CD4-positive, alpha-beta T cell treated with Interleukin-6 for 4 hours (primary cell): ENCODE measurements at regions not wholly inside any gene's neighbourhood (a gene's known extent, or its start where the extent isn't known, plus 50 kb on each side); places are given as distances from the start of the nearest gene placed in this dataset.

ENCODE experiments used
- DNase-seq: peaks from one replicate; pipeline ENCODE4 v3.0.0-alpha.2; 2020; ENCODE audit warnings: mixed read lengths

DNA sequence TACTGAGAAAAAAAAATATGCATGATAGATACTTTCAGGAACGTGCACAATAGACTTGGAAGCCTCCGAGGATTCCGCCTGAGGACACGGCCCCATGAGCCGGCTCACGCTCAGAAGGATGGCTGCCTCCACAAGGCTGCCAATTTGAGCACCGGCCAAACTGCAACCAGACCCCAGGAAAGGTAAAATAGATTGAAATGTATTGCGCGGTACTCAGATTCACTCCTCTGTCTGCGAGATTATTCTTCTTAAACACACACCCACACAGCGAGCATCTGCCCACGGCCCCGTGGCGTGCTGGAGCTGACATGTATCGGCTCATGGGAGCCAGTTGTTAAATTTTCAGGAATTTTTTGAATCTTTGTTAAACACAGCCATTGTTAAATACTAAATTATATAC lies 653.2 kb upstream of the MKI67 start:
- no peak for DNase-seq

DNA sequence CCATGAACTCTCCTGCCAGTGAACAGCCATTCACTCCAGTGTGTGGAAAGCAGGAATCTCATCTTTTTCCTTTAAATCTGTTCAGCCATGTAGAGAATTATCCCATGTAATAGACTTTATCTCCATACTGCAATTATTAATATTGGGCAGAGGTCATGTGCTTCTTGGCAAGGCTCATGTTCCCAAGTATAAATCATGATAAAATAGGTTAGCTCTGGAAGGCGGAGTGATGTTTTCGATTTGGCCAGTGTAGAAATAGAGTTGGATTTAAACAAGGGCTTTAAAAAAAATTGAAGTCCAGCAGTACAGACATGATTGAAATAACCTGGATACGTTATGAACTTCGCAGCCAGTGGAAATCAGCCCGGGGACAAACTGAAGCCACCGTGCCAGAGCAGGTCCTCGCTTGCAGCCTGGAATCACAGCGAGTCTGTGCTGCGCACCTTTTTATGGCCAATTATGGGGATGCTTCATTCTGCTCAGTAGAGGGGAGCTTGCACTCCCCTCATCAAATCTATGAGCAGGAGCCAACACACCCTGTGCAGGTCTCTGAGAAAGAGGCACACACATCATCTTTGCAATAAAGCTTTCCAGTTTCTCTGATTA lies 654.0 kb upstream of the MKI67 start:
- DNase-seq = no peak

DNA sequence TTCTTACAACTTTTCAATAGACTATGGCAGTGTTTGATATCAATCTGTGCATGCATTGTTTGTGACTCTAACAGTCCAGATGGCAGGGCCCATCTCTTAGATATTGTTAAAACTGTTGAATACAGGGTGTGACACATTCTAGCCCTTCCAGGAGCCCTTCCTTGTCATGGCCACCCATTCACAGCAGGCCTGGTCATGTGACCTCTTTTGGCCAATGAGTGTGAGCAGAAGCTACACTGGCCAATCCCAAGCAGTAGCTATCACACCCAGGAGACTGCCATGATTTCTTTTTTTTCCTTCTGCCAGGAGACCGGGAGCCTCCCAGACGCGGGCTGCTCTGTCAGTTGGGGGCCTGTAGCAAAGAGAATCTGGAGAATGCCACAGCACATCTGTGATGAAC lies 655.4 kb upstream of the MKI67 start:
- DNase-seq = no peak

DNA sequence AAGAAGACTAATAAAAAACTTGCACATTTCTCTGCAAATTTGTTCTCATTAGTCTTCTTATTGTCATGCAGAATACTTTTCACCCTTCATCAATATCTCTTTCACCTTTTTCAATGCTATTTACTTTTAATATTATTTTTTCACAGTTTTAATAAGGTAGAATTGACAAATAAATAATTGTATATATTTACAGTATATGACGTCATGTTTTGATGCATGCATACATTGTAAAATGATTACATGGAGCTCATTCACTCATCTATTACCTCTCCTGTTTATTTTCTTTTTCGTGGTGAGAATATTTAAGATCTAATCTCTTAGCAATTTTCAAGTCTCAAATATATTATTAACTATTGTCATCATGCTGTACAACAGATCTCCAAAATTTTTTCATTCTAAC lies 658.2 kb upstream of the MKI67 start:
- no peak for DNase-seq

DNA sequence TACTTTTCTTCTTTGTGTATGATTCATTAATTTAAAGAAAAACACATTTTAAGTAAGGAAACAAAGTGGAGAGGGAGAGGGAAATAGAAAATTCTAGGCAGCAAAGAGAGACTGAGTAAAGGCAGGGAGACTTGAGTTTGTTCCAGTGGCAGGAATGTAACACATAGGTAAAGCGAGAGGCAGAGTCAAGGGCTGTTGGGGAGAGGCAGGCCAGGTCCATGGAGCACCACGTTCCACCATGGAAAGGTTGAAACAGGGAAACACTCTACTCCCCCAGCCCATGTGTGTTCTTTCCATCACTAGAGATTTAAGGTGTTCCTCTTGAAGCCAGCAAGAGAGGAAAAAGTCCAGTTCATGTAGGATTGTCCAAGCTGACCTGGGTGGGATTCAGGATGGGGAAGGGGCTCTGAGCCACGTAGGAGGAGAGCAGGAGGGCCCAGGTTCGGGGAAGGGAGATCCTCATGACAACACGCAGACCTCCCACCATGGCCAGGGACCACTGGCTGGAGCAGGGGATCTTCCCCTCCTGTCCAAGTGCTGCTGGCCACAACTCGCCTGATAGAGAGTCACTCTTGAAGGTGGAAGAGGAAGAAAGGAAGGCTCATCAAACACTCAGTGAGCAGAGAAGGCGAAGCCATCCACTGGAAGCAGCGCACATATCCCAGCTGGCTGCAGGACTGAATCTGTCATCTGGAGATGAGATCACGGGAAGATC lies 666.4 kb upstream of the MKI67 start:
- DNase-seq = no peak

DNA sequence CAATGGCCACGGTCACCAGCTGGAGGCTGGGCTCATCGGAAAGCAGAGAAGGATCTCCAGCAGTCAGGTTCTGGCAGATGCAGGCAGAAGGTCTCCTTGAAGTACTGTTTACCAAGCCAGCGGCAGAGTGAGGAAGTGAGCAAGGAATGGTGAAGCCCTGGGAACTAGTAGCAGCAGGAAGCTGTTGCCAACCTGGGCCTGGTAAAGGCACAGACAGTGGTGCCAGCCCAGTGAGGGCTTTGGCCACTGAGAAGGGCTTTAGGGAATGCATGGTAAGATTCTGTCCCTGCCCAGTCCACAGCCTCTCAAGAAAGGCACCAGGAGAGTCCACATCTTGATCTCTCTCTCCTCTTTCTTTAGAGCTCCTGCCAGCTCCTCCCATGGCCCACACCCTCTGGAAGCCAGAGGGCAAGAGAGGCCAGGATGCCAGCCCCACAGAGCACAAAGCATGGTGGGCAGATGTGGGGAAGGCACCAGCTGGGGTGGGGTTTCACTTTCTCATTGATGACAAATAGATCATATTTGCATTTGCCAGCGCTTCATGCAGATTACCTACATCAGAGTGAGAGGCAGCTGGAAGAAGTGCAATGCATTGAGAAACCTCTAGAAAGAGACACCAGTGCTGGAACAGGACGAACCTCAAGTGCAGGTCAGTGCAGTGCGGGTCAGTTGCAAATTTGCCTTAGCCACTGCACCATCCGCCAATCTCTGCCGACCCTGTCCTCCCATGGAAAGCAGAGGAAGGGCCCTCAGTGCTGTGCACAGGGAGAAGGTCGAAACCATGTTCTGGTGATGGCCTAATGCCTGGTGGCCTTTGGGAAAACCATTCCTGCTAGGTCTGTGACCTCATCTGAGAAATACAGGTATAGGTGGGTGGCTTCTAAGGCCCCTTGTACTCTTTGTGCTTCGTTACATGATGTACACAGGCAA lies 667.8 kb upstream of the MKI67 start:
- DNase-seq = no peak

DNA sequence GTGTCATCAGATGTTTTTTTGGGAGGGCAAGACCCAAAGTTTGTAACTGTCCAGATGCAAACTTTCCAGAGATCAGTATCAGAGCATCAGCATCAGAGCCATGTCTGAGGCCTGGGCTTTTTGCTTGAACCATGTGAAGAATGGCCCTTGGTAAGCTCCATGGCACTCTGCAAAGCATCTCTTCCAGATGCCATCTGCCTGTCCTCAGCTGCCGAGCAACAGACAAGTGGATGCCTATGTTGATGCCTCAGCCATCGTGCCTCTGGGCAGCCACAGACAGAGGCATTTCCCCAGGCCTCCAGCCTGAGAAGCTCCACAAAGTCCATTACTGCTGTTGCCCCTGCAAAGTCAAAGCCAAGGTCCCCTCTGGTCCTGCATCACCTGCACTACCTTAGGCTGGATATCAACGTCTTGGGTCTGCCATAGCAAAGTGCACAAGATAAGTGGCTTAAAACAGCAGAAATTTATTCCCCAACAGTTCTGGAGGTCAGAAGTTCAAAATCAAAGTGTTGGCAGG lies 670.2 kb upstream of the MKI67 start:
- no peak for DNase-seq

DNA sequence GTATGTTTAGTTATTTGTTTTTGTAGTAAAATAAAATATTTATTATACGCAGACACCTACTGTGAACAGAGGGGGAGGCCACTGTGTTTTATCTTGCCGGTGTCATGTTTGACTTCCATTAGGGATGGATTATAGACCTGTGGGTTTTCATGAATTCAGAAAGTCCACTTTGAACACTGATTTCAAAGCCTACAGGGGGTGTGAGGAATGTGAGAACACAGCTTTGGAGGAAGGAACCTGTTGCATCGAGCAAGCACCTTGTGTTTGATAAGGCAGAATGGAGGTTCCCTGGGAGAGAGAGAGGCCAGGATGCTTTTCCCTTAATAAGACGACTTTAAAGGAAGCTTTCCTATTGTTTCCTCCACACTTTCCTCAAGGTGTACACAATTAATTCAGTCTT lies 665.0 kb upstream of the MGMT start:
- DNase-seq = no peak

DNA sequence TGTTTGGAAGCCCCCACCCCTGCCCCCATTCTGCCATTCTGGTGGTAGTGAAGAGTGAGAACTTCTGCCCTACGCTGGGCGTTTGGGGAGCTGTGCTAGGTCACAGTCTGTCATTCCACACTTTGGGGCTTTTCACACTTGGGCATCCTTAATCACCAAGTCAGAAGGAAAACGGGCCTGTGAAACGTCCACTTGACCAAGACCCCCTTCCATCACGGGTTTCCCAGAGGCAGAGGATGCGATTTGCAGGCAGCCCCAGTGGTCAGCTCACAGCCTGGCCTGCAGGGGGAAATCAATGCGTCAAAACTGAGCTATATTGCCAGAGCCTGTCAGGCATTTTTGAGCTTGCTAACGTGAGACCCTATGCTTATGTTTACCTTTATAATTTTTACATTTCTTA lies 663.3 kb upstream of the MGMT start:
- no peak for DNase-seq

DNA sequence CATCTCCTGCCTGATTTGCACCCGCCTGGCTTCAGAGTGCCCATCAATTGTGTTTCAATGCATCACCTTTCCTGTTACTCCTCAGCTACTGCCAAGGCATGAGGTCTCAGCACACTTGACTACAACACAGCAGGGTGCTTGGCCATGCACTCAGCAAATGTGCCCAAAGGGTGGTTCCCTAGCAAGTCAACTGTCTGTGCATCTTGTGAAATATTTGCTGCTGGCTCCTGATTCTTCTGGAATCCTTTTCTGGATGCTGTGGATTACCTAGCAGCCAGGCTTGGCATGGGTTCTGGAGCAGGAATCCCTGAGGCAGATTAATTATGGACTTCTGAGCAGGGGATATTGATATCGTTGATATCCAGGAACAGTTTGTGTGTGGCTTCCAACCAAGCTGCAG lies 662.6 kb upstream of the MGMT start:
- no peak for DNase-seq

DNA sequence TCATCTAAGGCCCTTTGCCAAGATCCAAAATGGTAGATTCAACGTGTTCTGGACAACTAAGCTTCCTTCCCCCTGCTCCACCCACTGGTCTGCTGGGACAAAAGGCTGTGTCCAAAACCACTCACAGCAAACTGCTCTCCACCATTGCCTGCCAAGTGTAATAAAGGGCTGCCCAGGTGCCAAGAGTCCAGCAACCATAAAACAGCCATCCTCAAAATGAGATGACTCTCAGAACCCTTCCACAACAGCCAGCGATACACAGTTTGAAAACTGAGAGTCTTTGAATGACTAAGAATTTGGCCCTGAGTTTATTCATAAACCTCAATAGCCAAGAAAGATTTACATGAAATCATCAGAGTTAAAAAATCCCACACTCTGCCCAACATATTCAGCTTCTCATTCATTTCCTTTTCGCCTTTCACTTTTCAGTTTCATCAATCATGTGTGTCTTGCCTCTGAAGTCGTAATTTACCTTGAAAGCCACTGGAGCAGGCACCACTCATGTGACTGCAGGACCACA lies 658.1 kb upstream of the MGMT start:
- no peak for DNase-seq

DNA sequence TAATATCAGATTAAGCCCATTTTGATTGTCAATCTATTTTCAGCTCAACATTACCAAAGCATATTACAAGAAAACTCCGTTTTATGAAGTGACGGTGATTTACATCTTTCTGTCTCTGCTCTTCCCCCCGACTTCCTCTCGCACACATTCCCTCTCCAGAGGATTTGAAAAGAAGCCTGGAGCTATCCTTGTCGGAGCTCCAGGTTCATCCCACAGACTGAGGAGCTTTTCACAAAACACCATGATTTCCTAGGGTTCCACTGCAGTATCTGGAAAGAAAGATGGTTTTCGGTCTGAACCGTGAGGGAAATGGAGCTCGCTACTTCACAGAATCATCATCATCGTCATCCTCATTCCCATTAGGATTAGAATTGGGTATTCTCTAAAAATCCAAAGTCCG lies 655.5 kb upstream of the MGMT start:
- no peak for DNase-seq

DNA sequence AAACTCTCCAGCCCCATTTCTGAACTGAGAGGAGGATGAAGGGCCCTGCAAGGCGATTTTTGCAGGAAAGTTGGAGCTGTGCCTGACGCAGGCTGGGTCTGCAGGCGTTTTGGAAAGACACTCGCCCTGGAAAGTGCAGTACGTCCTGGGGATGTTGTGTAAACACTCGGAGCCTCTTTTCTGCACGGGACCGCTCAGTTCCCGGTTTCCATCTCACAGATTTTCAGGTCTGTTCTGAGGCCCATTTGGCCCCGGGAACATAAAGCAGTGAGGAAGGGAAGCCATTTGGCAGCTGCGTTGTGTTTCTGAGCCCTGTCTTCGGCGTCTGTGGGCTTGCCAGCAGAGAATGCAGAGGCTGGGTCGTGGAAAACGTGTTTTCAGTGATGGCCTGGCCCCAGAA lies 655.0 kb upstream of the MGMT start:
- DNase-seq = no peak

DNA sequence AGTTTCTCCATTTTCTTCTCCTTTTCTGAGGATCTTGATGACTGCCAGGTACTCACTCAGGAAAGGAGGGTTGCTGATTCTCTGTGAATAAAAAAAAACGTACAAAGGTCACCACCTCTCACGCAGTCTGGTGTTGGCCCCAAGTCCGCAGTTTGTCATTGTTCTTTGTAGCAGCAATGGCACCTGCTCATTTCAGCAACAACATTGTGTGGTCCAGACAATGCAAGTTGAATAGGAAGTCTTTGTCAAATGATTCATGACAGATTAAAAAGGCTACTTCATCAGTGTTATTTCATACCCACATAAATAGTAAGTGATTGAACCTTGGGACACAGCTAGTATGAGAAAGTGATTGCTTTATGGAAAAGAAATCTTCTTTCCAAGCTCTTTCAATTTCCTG lies 653.5 kb upstream of the MGMT start:
- no peak for DNase-seq

DNA sequence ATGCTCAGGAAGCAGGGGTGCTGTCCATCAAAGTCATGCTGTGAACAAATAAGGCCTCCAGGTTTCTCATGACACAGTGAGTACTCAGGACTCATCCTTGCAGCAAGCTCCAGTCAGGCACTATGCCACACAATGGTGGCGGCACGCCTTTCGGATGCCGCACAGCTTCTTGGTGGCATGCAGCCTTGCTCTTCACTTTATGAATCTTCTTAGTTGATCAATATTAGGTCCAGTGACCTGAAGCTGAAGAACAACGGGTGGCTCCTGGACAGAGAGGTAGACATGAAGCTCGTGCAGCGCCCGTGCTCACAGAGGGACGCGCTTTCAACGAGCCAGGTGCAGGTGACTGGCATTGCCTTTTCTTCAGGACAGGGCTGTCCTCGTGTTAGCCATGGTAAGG lies 653.0 kb upstream of the MGMT start:
- no peak for DNase-seq

DNA sequence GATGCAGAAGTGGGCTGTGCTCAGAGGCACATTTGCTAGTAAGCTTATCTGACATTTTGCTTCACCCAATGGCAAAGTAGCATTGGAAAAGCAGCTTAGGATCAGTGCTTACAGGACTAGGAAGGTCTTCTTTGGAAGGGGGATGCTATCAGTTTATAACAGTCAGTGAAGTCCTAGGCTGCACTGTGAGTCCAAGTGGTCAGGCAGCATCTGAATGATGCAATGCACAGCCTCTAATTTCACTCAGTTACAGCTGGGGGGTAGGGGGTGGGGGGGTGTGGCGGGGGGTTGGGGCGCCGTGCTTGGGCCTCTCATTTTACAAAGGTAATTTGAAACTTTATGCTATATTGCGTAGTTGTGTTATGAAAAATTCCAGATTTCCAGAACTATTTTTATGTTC lies 652.3 kb upstream of the MGMT start:
- DNase-seq = no peak

DNA sequence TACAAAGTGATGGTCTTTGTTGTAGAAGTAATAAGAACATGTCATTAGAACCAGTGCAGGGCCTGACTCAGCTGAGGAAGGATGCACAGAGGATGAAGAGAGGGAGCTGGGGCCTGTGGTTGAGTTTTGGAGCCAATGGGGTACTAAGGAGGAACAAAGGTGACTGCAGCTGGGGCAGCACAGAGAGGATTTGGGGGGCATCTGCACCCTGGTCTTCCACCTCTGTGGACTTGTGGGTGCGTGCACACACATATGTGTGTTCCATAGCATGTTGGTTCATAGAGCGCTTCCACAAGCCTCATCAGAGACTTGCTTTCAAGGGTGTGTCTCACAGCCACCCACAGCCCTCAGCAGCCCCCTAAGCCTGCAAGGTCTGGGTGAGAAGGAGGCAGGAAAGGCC lies 650.3 kb upstream of the MGMT start:
- no peak for DNase-seq

DNA sequence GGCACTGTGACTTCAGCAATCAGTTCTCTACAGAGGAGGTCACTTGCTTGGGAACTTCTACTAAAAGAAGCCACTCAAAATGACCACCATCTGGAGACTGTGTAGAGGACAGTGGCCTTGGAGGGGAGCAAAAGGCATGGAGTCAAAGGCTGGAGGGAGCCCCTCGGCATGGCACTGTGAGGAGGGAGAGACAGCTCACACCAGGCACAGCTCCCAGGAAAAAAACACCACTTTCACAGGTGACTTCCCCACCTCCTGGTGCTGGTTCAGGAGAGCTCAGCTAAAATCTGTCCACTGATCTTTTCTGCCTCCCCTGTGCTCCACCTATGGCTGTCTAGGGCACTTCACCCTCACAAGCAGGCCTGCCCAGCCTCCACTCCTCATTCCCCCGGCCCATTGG lies 649.4 kb upstream of the MGMT start:
- DNase-seq = no peak

DNA sequence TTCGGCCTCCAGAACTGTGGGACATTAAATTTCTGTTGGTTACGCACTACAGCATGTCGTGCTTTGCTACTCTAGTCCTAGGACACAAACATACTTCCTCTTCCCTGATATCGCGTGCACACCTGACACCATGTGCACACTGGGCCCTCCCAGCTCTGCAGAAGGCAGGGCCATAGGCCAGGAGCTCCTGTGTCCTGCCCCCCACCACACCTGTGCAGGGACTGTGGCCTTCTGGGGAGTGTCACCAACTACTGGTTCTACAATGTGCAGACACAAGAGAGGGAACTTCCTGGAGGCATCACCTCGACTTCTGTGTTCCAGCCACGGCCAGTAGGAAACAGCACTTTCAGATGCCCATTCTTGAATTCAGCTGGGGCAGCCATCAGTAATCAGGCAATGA lies 646.4 kb upstream of the MGMT start:
- no peak for DNase-seq

DNA sequence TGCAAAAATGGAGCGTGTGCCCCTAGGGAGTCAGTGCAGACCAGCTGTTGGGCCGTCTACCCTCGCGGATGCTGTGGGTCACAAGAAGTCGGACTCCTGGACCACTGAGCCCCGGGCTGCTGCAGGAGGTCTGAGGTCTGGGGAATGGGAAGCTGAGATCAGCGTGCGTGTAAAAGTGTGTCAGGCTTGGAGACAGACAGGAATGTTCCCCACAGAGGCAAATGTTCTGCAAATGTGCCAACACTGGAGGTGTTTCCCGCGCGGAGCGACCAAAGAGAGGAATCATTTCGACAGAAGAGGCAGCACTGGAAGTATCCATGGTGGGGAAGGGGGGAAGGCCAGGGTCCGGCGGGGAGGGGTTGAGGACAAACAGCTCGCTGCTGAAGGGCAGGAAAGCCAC lies 643.8 kb upstream of the MGMT start:
- no peak for DNase-seq

DNA sequence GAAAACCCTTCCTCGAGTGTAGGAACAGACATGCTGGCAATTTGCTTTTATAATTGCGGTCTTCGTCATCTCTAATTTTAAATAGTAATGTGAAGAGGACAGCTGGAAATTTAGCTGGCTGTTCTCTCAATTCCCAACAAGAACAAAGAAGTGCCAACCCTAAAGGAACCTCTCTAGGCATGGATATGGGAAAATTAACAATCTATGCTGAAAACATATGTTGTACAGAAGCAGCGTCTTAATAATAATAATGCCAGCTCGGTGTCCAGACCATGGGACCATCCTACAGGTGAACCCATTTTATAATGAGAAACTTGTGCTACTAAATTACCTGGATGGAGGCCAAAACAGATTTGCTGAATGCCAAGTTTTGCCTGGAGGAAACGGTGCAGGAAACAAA lies 641.4 kb upstream of the MGMT start:
- DNase-seq = no peak

DNA sequence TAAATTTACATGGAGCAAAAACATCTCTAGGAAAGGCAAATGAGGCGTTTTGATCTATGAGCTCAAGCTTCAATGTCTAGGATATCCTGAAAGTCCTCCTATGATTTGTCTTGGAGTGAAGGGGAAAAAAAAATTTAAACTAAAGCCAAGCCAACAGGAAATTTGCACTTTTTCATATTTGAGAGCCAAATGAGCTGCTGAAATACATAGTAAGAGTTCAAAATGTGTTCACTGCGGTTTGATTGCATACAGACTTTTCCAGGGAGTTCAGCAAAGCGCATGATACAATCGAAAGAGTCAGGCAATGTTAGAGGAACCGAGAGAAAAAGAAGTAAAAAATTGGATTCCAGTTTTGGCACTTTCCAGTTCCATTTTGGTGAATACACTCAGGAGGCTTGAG lies 633.4 kb upstream of the MGMT start:
- no peak for DNase-seq

DNA sequence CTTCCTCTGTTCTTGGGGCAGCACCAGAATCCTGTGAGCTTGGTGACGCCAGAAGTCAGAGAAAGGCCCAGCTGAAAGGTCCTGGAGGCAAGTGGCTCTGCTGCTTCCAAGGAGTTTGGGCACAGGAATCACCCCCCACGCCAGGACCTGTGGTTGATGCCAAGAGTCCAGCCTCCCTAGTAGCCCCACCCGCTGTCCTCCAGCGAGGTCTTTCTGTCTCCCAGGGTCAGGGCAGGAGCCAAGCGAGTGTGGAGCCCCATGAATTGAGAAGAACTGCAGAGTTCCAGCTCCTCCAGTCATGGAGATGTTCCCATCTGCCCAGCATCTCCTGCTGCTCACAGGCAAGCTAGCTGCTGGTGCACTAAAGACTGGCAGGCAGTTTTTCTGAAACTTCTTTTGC lies 631.7 kb upstream of the MGMT start:
- DNase-seq = no peak

DNA sequence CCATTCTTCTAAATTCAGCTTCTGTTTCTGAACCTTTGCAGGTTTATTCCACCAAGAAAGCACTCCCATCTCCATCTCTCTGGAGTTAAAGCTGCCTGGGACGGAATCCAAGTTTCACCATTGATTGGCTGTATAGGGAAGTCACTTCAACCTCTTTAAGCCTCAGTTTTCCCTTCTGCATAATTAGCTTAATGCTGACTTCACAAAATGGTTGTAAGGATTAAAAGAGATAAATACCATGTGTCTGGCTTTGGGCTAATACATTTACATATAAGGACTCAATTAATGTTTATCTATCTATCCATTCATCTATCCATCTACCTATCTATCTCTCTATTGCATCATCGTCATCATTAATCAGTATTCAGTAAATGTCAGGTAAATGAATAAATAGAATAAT lies 629.6 kb upstream of the MGMT start:
- no peak for DNase-seq
